ENCODE measurements at regions not wholly inside any gene's neighbourhood (a gene's known extent, or its start where the extent isn't known, plus 50 kb on each side); places are given as distances from the start of the nearest gene placed in this dataset.

DNA sequence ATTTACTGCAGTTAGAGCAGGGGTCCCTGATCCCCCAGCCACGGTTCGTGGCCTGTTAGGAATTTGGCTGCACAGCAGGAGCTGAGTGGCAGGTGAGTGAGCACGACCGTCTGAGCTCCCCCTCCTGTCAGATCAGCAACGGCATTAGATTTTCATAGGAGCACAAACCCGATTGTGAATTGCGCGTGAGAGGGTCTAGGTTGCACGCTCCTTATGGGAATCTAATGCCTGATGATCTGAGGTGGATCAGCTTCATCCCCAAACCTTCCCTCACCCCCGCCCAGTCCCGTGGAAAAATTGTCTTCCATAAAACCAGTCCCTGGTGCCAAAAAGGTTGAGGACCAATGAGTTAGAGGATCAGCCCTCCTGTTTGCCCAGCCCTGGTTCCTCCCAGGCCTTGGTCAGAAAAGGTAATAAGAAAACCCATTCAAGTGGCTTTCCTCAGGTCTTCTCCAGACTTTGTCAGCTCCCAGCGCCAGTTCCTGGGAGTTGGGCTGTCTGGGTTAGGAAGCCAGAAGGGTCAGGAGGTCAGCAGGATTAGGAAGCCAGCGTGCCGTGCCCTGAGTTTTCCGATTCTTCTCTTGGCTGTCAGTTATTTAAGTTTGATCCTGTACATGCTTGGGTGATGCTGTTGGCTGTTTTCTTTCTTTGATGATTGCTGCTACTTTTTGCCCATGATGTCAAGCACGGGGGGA lies 139.9 kb upstream of the PMEPA1 start:
- DNase-seq (ENCODE audit: low read depth in 2 of 2): no peak

DNA sequence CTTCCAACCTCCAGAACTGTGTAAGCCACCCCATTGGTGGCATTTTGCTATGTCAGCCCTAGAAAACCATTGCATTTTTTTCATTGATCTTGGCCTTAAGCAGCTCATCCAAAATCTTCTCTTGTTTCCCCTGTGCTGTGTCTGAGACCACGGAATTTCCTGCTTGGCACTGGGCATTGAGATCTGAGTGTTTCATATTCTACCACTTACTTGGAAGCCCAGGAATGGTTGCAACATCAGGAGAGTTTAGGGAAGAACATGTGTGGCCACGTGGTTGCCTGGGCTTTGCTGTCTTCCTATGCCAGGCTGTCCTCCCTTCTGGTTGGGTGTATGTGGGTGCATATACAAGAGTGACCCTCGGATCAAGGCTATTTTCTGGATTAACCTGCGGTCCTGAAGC lies 139.3 kb upstream of the PMEPA1 start:
- DNase-seq (ENCODE audit: low read depth in 2 of 2): no peak

DNA sequence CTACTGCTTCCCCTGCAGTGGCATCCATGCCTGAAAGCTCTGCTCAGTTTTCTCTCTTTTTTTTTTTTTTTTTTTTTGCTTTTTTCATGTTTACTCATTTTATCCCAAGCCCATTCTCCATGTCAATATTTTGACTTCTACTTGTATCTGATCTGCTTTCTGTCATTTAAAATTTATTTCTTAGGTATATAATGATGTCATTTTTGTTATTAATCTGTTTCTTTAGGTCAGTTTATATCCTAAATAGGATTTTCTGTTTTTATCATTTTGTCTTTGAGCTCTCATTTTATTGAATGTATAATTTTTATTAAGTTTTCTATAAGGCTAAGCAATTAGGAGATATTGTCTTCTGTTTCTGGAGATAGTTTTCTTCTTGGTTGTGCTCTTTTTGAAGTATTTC lies 138.5 kb upstream of the PMEPA1 start:
- DNase-seq (ENCODE audit: low read depth in 2 of 2): no peak

DNA sequence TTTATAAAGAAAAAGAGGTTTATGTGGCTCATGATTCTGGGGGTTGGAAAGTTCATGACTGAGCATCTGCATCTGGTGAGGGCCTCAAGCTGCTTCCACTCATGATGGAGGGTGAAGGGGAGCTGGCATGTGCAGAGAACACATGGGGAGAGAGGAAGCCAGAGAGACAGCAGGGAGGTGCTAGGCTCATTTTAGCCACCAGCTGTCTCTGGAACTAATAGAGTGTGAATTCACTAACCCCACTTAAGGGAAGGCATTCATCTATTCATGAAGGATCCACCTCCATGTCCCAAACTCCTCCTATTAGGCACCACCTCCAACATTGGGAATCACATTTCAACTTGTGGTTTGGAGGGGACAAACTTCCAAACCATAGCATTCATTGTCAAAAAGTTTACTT lies 137.3 kb upstream of the PMEPA1 start:
- no peak for DNase-seq (ENCODE audit: low read depth in 2 of 2)

DNA sequence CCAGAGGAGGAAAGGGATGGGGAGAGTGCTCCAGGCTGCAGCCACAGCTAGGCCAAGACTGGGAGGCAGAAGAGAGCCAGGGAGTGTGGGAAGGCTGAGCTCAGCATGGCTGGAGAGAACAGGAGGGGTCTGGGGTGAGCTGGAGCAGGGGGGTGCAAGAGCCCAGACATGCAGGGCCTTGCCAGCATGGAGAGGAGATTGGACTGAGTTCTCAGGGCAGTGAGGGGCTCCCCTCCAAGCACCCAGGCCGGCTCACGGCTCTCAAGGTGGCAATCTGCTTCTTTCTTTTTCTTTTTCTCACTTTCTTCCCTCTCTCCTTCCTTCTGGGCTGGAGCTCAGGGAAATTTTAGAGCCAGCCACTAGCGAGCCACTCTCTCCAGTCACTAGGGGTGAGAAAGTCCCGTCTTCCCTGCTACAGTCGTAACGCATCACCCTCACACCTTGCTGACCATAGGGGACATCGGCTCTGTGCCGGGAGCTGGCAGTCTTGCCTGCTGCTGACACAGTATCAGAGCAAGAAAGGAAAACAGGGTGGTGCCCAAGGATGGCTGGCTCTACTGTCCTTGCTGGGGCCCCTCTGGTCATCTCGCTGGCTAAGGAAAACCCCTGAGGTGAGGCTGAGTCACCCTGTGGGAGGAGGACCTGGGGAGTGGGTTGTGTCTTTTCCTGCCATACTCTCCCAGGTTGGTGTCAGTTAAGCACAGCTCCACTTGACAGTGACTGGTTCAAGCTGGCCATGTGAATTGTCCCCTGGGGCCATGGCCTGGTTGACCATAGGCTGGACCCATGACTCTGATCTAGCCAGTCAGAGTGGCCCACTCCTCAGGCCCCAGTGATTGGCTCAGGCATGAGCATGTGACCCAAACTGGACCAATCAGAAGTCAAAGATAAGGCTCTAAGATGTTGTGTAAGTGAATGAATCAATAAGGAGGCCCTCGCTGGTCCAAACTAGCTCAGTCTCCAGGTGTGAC lies 135.1 kb upstream of the PMEPA1 start:
- DNase-seq (ENCODE audit: low read depth in 2 of 2): no peak

DNA sequence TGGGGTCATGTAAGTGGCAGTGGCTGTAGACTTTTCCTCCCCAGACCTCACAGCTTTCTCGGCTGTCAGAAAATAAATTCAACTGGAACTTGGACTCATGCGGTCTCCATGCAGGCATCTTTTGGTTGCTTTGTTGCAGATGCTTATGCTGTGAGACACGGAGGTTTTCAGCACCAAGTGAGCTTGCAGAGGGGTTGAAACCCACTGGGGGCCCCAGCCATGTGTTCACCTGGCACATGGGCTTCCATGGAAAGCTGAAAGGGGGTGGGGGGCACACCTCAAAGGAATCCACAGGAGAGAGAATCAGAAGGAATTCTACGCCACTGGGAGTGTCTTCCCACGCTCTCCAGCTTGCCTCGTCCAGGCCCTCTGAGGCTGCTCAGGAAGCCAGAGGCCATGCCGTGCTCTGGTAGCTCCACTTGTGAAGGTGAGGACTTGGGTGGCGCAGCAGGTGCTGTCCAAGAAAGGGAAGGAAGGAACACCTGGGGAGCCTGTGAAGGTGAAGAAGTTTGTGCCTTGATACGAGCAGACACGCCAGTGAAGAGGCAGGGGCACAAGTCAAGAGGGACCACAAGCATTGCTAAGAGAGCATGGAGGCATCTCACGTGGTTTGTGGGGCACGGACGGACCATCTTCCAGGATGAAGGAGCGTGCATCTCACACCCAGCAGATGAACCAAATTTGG lies 134.3 kb upstream of the PMEPA1 start:
- DNase-seq (ENCODE audit: low read depth in 2 of 2): no peak

DNA sequence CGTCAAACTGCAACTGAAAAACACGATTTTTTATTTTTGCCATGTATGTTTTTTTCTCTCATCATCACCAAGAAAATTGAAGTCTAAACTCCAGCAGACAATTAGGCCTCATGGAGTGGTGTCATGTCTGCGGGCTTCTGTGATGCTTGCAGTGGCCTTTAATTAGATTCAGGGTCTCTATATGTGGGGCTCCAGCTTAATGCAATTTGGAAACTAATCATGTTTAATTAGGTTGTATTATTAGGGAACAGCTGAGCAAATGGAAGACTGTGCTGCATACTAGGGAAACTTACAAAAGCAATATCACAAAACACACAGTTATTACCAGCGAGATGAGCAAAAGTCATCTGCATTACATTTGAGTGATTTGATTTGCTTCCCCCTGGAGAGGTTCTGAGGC lies 132.9 kb upstream of the PMEPA1 start:
- no peak for DNase-seq (ENCODE audit: low read depth in 2 of 2)

DNA sequence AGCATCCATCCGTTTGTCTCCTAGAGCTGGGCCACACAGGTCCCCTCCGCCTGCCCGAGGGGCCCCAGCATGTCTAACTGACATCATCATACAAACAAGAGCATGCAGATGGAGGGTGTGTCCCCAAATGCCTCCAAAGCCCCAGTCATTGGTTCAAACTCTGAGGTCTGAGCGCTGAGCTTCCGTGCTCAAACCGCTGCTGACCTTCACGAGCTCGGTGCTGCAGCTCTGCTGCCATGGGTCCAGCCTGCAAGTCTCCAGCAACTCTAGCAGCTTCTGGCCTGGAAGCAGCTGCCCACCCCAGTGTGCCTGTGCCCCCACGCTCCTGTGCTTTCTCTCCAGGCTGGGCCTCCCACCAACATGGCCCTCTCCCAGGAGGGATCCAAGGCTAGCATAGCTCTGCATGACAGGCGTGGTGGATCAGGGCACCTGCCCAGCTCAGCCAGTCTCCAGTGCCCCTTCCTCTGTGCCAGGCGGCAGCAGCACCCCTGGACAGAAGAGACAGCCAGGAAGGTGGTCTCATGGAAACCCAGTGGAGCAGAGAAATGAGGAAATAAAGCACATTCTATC lies 131.6 kb upstream of the PMEPA1 start:
- no peak for DNase-seq (ENCODE audit: low read depth in 2 of 2)

DNA sequence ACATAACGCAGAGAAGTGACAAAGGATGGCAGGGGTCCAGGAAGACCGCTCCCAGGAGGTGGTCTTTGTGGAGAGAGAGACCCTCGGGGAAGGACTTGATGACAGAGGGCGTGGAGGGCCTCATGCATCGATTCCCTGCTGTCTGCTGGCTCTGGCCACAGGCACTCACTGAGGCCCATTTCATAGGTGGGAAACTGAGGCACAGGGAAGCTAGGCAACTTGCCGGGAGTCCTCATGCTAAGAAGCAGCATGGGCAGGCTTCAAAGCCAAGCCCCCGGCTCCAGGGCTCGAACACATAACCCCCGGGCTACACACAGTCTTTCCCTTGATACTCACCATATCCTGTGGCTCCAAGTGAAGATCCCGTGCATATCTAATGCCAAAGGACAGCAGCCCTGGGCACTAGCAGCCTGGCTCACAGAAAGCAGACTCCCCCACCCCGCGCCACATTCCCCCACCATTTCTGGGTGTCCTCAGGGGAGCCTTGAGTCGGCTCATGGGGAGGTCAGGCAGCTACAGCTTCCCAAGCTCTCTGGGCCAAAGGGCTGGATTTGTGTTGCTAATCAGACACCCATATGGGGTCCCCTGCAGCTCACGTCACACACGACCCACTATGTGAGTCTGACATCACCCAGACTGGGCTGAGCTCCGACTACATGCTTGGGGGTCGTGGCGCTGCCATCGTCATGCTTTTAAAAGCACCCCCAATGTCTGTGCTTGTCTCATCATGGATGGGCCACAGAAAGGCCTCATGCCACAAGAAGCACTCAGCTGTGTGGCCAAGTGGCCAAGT lies 130.9 kb upstream of the PMEPA1 start:
- DNase-seq (ENCODE audit: low read depth in 2 of 2): no peak

DNA sequence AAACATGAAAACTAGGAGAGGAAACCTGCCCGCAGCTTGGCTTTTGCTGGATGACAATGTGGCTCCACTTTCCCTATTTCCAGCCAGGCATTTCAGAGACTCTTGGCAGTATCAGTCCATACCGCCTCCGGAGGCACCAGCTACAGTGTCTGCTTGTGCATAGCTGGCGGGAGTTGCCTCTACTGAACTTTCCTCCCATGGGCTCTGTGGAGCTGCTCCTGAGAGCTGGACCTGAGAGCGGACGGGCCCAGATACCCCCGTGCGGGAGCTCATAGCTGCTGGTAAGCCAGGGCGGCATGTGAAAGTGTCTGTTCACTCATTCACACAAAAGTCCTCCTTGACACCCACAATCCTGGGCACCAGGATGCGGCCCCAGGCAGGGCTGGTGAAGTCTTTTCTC lies 130.3 kb upstream of the PMEPA1 start:
- no peak for DNase-seq (ENCODE audit: low read depth in 2 of 2)

DNA sequence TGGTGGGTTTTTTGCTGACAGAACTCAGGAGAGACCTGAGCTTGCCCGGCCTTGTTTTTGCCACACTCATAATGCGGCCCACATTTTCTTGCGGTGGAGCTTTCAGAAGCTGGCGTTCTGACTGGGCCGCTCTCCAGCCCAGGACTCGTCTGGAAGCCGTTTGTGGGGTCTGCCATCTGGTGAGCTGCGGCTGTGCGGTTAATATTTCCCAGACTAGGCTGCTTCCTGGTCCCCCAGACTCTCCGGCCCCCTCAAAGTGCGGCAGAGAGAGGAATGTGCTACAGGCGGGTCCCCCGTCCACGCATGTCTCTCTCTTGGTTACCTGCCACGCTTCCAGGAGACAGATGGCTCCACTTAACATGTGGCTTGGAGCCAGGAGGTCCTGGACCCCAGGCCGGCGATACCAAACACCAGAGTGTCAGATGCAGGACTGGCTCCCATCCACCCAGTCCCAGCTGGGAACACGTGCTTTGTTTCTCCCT lies 128.9 kb upstream of the PMEPA1 start:
- DNase-seq (ENCODE audit: low read depth in 2 of 2): no peak

DNA sequence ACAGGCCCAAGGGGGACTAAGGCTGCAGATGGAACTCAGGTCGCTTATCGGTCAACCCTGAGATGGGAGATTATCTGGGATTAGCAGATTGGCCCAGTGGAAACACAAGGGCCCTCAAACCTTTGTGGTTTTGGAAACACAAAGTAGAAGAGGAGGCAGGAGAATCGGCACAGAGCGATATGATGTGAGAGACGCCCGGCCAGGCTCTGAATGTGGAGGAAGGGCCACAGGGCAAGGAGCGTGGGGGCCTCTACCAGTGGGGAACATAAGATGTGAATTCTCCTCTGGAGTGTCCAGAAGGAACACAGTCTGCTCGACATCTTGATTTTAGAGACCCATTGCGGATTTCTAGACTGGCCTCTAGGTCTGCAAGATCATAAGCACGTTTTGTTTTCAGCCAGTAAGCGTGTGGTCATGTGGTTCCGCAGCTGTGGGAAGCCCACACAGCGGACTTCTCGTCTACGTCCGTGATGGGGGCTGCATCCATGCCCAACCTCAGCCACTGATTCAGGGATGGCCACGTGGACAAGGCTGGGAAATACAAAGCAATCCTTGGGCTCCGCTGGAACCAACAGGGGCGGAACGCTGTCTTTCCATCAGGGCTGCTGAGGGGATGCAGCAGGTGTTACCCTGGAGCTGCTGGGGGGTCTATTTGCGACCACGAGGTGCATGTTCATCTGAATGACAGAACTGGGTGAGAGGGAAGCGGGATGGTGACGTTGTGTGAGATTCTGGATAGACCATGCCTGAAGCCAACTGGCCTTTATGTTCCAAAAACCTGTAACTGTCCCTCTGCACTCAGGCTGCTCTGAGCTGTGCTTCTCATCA lies 127.6 kb upstream of the PMEPA1 start:
- DNase-seq (ENCODE audit: low read depth in 2 of 2): no peak

DNA sequence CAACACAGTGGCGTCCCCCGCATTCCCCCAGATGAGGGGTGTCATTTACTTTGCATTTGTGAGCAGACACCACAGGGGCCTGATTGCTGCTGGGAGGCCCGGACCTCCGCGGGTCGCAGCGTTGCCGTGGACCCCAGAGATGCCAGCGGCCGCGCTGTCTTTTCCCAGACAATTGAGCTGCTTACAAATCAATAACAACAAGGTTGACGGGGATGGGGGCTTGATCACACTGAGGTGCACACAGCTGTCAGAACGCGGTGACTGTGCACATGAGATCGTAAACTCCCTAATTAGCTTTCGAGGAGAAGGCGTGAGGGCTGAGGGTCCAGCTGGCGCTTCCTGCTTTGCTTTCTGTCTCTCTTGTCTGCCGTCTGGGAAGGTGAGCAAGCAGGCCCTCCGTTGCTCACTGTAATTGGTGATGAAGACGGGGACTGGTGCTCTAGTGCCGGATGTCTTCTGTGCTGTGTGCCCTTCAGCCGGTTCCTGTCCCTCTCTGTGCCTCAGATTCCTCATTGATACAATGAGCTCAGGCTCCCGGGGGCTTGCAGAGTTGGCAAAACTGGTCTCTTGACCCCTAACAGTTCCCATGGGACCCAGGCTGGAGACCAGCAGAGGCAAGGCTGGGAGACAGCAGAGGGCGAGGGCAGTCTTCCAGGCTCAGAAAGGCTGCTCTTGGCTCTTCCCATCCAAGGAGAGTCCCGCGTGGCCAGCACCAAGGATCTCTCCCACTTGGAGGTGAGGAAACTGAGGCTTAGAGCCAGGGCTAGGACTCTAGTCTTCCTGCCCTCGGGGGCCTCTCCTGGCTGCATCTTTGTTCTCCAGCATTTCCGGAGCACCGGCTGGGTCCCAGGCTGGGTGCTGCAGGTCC lies 126.0 kb upstream of the PMEPA1 start:
- no peak for DNase-seq (ENCODE audit: low read depth in 2 of 2)

DNA sequence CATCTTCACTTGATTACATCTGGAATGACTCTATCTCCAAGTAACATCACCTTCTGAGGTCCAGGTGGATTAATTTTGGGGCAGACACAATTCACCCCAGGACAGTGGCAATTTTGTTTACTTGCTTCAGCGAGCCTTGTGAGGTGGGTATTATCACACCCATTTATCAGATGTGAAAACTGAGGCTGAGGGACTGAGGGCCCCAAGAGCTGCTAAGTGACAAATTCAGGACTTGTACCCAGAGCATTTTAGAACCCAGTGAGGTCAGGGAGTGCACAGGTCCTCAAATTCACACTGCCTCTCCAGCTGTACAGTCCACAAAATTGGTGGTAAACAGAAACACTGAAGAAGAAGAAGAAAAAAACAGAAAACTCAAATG lies 125.2 kb upstream of the PMEPA1 start:
- no peak for DNase-seq (ENCODE audit: low read depth in 2 of 2)

DNA sequence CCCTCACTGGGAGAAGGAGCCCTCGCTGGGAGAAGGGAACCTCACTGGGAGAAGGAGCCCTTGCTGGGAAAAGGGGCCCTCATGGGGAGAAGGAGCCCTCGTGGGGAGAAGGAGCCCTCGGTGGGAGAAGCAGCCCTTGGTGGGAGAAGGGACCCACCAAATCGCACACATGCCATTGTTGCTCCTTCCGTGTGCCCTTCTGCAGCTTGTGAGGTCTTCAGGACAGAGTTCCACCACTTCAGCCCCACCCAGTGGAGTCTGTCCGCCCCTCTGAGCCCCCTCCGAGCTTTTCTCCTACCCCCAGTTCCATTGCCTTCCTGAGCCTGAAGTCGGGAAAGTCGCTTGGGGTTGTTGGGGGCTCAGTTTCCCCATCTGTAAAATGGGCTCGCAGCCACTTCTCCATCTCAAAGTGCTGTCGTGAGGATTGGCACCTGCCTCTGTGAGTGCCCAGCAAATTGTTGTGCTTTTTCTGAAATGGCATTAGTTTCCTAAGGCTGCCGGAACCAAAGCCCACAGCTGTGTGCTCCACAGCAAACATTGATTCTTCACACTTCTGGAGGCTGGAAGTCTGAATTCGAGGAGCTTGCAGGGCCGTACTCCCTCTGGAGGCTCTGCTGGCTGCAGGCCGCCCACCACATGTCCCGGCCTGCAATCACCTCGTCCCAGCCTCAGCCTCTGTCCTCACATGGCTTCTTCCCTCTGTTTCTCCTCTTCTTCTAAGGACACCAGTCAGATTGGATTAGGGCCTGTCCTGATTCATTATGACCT lies 124.7 kb upstream of the PMEPA1 start:
- no peak for DNase-seq (ENCODE audit: low read depth in 2 of 2)

DNA sequence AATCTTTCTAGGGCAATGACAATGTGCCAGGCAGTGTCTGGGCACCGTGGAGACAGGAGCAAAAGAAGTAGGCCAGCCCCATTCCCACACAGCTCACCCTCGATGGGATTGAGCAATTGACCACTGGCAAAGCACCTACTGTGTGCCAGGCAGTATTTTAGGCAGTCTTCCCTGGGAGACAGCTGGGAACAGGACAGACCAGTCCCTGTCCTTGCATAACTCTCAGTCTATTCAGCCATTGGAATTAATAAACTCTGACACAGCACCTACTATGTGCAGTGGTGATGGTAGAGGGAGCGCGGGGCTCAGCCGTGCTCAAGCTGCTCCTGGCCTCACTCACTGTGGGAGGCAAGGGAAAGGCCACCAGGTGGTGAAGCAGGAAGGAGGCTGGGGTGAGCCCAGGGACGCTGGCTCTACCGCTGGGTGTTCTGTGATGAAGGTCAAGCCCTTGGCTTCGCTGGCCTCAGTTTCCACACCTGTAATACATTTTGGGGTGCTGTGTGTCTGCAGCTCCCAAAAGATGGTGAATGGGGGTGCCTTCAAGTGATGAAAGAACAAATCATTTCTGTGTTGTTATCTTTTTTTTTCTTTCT lies 122.3 kb upstream of the PMEPA1 start:
- no peak for DNase-seq (ENCODE audit: low read depth in 2 of 2)

DNA sequence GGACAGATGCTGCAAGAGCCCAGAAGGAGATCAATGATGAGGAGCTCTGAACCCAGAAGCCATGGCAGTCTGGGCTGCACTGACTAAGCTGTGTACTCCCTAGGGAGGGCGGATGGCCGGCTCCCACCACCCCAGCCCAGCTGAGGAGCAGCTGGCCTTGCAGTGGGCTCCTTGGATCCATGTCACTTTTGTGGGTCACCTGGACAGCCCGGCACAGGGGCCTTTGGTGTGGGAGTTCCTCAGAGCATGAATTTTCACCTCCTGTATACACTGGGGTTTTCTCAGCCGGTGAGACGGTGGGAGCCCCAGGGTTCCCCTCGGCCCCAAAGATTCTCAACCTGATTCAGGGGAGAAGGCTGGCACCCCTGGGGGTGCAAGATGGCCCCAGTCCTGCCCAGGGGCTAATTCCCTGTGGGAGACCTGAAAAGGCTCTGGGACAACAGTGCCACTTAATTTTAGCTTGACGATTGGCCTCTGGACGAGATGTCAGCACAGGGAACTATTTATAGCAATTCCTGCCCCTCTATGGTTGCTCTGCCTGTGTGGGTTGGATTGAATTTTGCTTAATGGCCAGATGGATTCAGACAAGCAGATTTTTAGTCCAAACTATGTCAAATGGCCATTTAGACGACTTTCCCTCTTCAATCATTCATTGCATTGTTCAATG lies 121.6 kb upstream of the PMEPA1 start:
- DNase-seq (ENCODE audit: low read depth in 2 of 2): no peak

DNA sequence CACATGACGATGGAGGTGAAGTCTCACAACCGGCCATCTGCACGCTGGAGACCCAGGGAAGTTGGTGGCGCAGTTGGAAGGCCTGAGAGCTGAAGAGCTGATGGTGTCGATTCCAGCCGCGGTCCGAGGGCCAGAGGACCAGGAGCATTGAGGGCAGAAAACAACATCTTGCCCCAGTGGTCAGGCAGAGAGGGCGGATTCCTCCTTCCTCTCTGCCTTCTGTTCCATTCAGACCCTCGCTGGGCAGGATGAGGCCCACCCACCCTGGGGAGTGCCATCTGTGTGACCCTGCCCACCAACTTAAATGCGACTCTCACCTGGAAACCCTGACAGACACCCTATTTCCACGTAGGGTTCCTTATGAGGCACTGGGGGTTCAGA lies 120.7 kb upstream of the PMEPA1 start:
- DNase-seq (ENCODE audit: low read depth in 2 of 2): no peak

Measured in stimulated activated CD8-positive, alpha-beta memory T cell treated with anti-CD3 and anti-CD28 coated beads, Interleukin-15, amount 100 ng/mL, for 4 hours (primary cell).